ENCODE measurements at regions not wholly inside any gene's neighbourhood (a gene's known extent, or its start where the extent isn't known, plus 50 kb on each side); places are given as distances from the start of the nearest gene placed in this dataset.

DNA sequence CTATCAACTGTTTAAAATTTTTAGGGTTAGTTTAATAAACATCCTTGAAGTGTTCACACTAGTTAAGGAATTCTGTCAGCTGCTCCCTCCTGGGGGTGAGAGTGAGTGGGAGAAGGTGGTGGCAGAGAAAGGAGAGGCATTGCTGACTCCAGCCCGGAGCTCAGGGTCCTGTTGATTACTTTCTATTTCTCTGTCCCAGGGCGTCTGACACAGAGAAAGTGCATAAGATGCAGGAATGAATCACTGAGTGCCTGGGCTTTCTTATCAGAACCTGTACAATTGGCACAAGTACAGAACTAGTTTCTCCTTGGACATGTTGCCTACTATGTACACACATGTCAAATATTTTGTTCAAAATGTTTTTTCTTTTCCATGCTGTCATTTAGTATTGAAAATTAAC is 410.8 kb upstream of the COBL start:
- H3K4me3 ChIP-seq: no peak overlapping the region
- no peaks in the 10 kb centered on the region for H3F3A ChIP-seq (ENCODE audit: insufficient read depth, low read depth)
- no peak for DNase-seq
- intact Hi-C loops (cut with micrococcal nuclease; ENCODE audit: unreplicated experiment): no loop called here
- H3K4me2 ChIP-seq: no peak overlapping the region
- ChIA-PET CTCF (no interaction called here), POLR2A (ENCODE audit: unreplicated experiment) (interaction anchor here (0.6 kb wide), 1 partner anchor 1658 kb away, joined by 4 read pairs; no protein-coding TSS in a partner anchor)
- no peaks in the 10 kb centered on the region for H3K4me1 ChIP-seq (replicated peaks; ENCODE audit: insufficient read depth)
- H3K27me3 ChIP-seq (ENCODE audit: insufficient read depth, low read depth): no peaks in the 10 kb centered on the region
- H3K9me2 ChIP-seq (ENCODE audit: insufficient read depth): no peaks in the 10 kb centered on the region
- no TSS peak for BruUV-seq (replicated peaks)
- H3K36me3 ChIP-seq (ENCODE audit: low read depth): no peaks in the 10 kb centered on the region
- TF ChIP-seq EZH2 (IDR thresholded peaks at IDR 0.05; ENCODE audit: low read depth): no peak
- TF ChIP-seq, protein P1, sequence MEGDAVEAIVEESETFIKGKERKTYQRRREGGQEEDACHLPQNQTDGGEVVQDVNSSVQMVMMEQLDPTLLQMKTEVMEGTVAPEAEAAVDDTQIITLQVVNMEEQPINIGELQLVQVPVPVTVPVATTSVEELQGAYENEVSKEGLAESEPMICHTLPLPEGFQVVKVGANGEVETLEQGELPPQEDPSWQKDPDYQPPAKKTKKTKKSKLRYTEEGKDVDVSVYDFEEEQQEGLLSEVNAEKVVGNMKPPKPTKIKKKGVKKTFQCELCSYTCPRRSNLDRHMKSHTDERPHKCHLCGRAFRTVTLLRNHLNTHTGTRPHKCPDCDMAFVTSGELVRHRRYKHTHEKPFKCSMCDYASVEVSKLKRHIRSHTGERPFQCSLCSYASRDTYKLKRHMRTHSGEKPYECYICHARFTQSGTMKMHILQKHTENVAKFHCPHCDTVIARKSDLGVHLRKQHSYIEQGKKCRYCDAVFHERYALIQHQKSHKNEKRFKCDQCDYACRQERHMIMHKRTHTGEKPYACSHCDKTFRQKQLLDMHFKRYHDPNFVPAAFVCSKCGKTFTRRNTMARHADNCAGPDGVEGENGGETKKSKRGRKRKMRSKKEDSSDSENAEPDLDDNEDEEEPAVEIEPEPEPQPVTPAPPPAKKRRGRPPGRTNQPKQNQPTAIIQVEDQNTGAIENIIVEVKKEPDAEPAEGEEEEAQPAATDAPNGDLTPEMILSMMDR (conservative IDR thresholded peaks at IDR 0.05): no peak
- no peaks in the 10 kb centered on the region for H3K79me2 ChIP-seq (ENCODE audit: low read depth)
- no peaks in the 10 kb centered on the region for H4K20me1 ChIP-seq (ENCODE audit: insufficient read depth)
- H3K27ac ChIP-seq: no peak overlapping the region
- no peak overlapping the region for H2AFZ ChIP-seq
- no peaks in the 10 kb centered on the region for H3K9me3 ChIP-seq (ENCODE audit: insufficient read depth, low read depth)

DNA sequence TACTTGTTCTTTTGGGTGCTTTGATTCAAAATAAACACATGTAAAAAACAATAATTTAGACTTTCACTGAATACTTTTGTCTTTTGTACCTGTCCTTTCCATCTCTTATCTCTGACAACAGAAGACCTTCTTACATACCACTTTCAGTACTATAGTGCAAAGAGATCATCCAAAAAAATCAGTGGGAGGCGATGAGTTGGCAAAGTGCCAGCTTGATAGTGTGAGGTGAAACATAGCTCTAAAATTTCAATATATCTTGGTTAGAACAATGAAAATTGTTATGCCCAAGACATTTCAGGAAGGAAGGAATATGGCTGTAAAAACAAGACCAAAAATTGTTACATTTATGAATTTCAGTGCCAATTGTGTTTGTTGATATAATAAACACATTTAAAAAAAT is 390.2 kb upstream of the COBL start:
- CTCF ChIA-PET: no interaction called here
- POLR2A ChIA-PET (ENCODE audit: unreplicated experiment): no interaction called here

DNA sequence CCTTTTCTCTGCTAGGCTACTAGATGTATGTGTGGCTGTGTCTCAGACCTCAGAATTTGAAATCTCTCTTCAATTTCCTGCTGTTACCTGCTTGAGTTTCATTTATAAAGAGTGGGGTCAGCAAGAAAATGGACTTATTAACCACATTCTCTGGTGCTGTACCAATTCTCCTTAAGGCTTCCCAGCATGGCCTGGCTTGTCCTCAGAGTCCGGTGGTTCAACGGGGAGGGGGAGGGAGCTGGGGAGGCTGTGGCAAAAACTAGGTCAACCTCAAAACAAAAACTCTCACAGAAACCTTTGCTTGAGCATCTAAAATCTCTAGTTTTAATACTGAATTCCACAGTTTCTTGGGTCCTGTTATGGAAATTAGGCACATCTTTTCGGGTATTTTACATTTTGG is 389.1 kb upstream of the COBL start:
- Histone ChIP-seq H3K9me2 (ENCODE audit: insufficient read depth) (no peaks in the 10 kb centered on the region), H3K27ac (no peak overlapping the region), H2AFZ (no peak overlapping the region), H3K4me3 (no peak overlapping the region), H3K9me3 (ENCODE audit: insufficient read depth, low read depth) (no peaks in the 10 kb centered on the region), H3K4me1 (replicated peaks; ENCODE audit: insufficient read depth) (no peaks in the 10 kb centered on the region), H3K36me3 (ENCODE audit: low read depth) (no peaks in the 10 kb centered on the region), H3K27me3 (ENCODE audit: insufficient read depth, low read depth) (no peaks in the 10 kb centered on the region), H3F3A (ENCODE audit: insufficient read depth, low read depth) (no peaks in the 10 kb centered on the region), H4K20me1 (ENCODE audit: insufficient read depth) (no peaks in the 10 kb centered on the region), H3K79me2 (ENCODE audit: low read depth) (no peaks in the 10 kb centered on the region), H3K4me2 (no peak overlapping the region)
- intact Hi-C loops (cut with micrococcal nuclease; ENCODE audit: unreplicated experiment): no loop called here
- ChIA-PET POLR2A (ENCODE audit: unreplicated experiment) (no interaction called here), CTCF (no interaction called here)
- TF ChIP-seq, protein P1 (conservative IDR thresholded peaks at IDR 0.05): no peak
- TF ChIP-seq EZH2 (IDR thresholded peaks at IDR 0.05; ENCODE audit: low read depth): no peak
- no TSS peak for BruUV-seq (replicated peaks)
- DNase-seq: no peak

More for the DNA sequence above, 390.2 kb upstream of the COBL start:
- TF ChIP-seq EZH2 (IDR thresholded peaks at IDR 0.05; ENCODE audit: low read depth): no peak
- TF ChIP-seq, protein P1 (conservative IDR thresholded peaks at IDR 0.05): no peak
- Histone ChIP-seq H3K27ac (no peak overlapping the region), H3K36me3 (ENCODE audit: low read depth) (no peaks in the 10 kb centered on the region), H3K9me3 (ENCODE audit: insufficient read depth, low read depth) (no peaks in the 10 kb centered on the region), H3K9me2 (ENCODE audit: insufficient read depth) (no peaks in the 10 kb centered on the region), H3F3A (ENCODE audit: insufficient read depth, low read depth) (no peaks in the 10 kb centered on the region), H3K4me3 (no peak overlapping the region), H3K27me3 (ENCODE audit: insufficient read depth, low read depth) (no peaks in the 10 kb centered on the region), H3K4me2 (no peak overlapping the region), H4K20me1 (ENCODE audit: insufficient read depth) (no peaks in the 10 kb centered on the region), H2AFZ (no peak overlapping the region), H3K4me1 (replicated peaks; ENCODE audit: insufficient read depth) (no peaks in the 10 kb centered on the region), H3K79me2 (ENCODE audit: low read depth) (no peaks in the 10 kb centered on the region)
- BruUV-seq (replicated peaks): no TSS peak
- no peak for DNase-seq
- intact Hi-C loops (cut with micrococcal nuclease; ENCODE audit: unreplicated experiment): no loop called here
